ENCODE measurements at regions not wholly inside any gene's neighbourhood (a gene's known extent, or its start where the extent isn't known, plus 50 kb on each side); places are given as distances from the start of the nearest gene placed in this dataset.

DNA sequence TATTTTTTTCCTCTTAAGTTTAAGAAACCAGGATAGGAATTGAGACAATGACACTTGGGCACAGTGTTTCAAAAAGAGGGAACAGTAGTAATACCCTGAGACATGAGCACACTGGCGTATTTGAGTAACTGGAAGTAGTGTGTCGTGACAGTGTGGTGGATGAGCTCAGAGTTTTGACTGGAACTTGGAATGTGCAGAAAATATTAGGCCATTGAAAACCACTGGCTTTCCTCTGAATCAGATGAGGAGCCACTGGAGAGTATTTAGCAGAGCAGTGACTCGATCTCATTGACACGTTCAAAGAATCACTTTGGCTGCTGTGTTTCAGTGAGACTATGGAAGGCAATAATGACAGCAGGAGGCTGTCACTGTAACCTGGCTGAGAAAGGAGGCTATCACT lies 1531.2 kb downstream of the STIM2 start:
- H3K27me3 ChIP-seq (ENCODE audit: control insufficient read depth, insufficient read depth, low read length): no peaks in the 10 kb centered on the region
- H3K27ac ChIP-seq (ENCODE audit: low read depth in 2 of 2, low read length in 2 of 2): no peak overlapping the region
- H3K9me3 ChIP-seq (ENCODE audit: control insufficient read depth in 2 of 3, insufficient read depth in 1 of 3, low read length in 3 of 3): no peaks in the 10 kb centered on the region
- H3K4me1 ChIP-seq (ENCODE audit: control insufficient read depth in 2 of 3, insufficient read depth in 2 of 3, low read depth in 1 of 3, low read length in 3 of 3): no peaks in the 10 kb centered on the region
- TF ChIP-seq, protein P1, sequence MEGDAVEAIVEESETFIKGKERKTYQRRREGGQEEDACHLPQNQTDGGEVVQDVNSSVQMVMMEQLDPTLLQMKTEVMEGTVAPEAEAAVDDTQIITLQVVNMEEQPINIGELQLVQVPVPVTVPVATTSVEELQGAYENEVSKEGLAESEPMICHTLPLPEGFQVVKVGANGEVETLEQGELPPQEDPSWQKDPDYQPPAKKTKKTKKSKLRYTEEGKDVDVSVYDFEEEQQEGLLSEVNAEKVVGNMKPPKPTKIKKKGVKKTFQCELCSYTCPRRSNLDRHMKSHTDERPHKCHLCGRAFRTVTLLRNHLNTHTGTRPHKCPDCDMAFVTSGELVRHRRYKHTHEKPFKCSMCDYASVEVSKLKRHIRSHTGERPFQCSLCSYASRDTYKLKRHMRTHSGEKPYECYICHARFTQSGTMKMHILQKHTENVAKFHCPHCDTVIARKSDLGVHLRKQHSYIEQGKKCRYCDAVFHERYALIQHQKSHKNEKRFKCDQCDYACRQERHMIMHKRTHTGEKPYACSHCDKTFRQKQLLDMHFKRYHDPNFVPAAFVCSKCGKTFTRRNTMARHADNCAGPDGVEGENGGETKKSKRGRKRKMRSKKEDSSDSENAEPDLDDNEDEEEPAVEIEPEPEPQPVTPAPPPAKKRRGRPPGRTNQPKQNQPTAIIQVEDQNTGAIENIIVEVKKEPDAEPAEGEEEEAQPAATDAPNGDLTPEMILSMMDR (IDR thresholded peaks at IDR 0.05; ENCODE audit: borderline replicate concordance, extremely low read depth, insufficient read depth): no peak
- intact Hi-C loops (cut with DNase I): no loop called here
- FAIRE-seq: no peak
- H3K9ac ChIP-seq (ENCODE audit: low read length in 3 of 3): no peak overlapping the region
- H3K4me3 ChIP-seq (ENCODE audit: low read length in 3 of 3): no peak overlapping the region
- no peak for DNase-seq
- H3K36me3 ChIP-seq (ENCODE audit: control insufficient read depth in 2 of 3, insufficient read depth in 3 of 3, low read length in 3 of 3): no peaks in the 10 kb centered on the region

DNA sequence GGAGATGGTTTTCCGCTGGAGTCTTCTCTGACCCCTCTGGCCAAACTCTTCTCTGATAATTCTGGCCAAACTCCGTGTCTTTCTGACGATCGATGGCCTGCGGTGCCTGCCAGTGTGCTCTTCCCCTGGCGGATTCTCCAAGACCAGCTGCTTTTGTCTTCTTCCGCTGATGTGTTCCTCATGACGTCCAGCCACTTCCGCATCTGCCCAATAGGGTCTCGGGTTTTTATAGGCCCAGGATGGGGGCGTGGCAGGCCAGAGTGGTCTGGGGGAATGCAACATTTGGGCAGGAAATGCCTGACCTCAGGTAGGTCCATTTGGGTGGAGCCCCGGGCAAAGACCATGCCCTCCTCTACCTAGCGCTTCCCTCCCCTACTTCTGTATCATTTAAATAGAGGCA lies 1542.1 kb downstream of the STIM2 start:
- TF ChIP-seq, protein P1 (IDR thresholded peaks at IDR 0.05; ENCODE audit: borderline replicate concordance, extremely low read depth, insufficient read depth): no peak
- intact Hi-C loops (cut with DNase I): no loop called here
- FAIRE-seq: no peak

DNA sequence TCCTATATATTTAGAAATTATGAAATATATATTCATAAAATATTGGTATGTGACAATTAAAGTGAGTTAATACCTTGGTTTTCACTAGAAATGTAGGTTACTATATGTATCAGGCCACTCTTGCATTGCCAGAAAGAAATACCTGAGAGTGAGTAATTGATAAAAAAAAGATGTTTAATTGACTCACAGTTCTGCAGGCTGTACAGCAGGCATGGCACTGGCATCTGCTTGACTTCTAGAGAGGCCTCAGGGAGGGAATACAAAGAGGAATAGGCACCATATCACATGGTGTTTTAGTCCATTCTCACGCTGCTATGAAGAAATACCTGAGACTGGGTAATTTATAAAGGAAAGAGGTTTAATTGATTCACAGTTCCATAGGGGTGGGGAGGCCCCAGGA lies 1560.6 kb downstream of the STIM2 start:
- Histone ChIP-seq H3K4me3 (ENCODE audit: low read length in 3 of 3) (no peak overlapping the region), H3K27ac (ENCODE audit: low read depth in 2 of 2, low read length in 2 of 2) (no peak overlapping the region), H3K4me1 (ENCODE audit: control insufficient read depth in 2 of 3, insufficient read depth in 2 of 3, low read depth in 1 of 3, low read length in 3 of 3) (no peaks in the 10 kb centered on the region), H3K27me3 (ENCODE audit: control insufficient read depth, insufficient read depth, low read length) (no peaks in the 10 kb centered on the region), H3K9ac (ENCODE audit: low read length in 3 of 3) (no peak overlapping the region), H3K36me3 (ENCODE audit: control insufficient read depth in 2 of 3, insufficient read depth in 3 of 3, low read length in 3 of 3) (no peaks in the 10 kb centered on the region), H3K9me3 (ENCODE audit: control insufficient read depth in 2 of 3, insufficient read depth in 1 of 3, low read length in 3 of 3) (no peaks in the 10 kb centered on the region)
- intact Hi-C loops (cut with DNase I): no loop called here
- FAIRE-seq (no peak), DNase-seq (no peak)
- TF ChIP-seq, protein P1 (IDR thresholded peaks at IDR 0.05; ENCODE audit: borderline replicate concordance, extremely low read depth, insufficient read depth): no peak

More for the DNA sequence above, 1542.1 kb downstream of the STIM2 start:
- Histone ChIP-seq H3K4me3 (ENCODE audit: low read length in 3 of 3) (no peak overlapping the region), H3K9me3 (ENCODE audit: control insufficient read depth in 2 of 3, insufficient read depth in 1 of 3, low read length in 3 of 3) (no peaks in the 10 kb centered on the region), H3K27ac (ENCODE audit: low read depth in 2 of 2, low read length in 2 of 2) (no peak overlapping the region), H3K4me1 (ENCODE audit: control insufficient read depth in 2 of 3, insufficient read depth in 2 of 3, low read depth in 1 of 3, low read length in 3 of 3) (no peaks in the 10 kb centered on the region), H3K9ac (ENCODE audit: low read length in 3 of 3) (no peak overlapping the region), H3K27me3 (ENCODE audit: control insufficient read depth, insufficient read depth, low read length) (no peaks in the 10 kb centered on the region), H3K36me3 (ENCODE audit: control insufficient read depth in 2 of 3, insufficient read depth in 3 of 3, low read length in 3 of 3) (no peaks in the 10 kb centered on the region)
- peak in 1 of 5 donors; percentile 32 for DNase-seq

DNA sequence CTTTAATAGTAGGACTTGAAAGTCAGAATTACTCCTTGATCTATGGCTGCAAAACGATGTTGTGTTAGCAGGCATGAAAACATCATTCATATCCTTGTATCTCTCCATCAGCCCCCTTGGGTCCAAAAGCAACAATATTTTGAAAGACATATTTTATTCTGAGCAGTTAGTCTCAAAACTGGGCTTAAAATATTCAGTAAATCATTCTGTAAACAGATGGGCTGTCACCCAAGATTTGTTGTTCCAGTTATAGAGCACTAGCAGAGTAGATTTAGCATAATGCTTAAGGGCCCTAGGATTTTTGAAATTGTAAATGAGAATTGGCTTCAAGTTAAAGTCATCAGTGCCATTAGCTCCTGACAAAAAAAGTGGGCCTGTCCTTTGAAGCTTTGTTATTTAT lies 1565.6 kb downstream of the STIM2 start:
- Histone ChIP-seq H3K4me3 (ENCODE audit: low read length in 3 of 3) (no peak overlapping the region), H3K9ac (ENCODE audit: low read length in 3 of 3) (no peak overlapping the region), H3K27me3 (ENCODE audit: control insufficient read depth, insufficient read depth, low read length) (no peaks in the 10 kb centered on the region), H3K9me3 (ENCODE audit: control insufficient read depth in 2 of 3, insufficient read depth in 1 of 3, low read length in 3 of 3) (no peaks in the 10 kb centered on the region), H3K27ac (ENCODE audit: low read depth in 2 of 2, low read length in 2 of 2) (no peak overlapping the region), H3K36me3 (ENCODE audit: control insufficient read depth in 2 of 3, insufficient read depth in 3 of 3, low read length in 3 of 3) (no peaks in the 10 kb centered on the region), H3K4me1 (ENCODE audit: control insufficient read depth in 2 of 3, insufficient read depth in 2 of 3, low read depth in 1 of 3, low read length in 3 of 3) (no peaks in the 10 kb centered on the region)
- TF ChIP-seq, protein P1 (IDR thresholded peaks at IDR 0.05; ENCODE audit: borderline replicate concordance, extremely low read depth, insufficient read depth): no peak
- DNase-seq: peak in 2 of 5 donors; percentile 19 to 42
- intact Hi-C loops (cut with DNase I): no loop called here
- no peak for FAIRE-seq
